Osteoblast (primary cell): ENCODE measurements at regions not wholly inside any gene's neighbourhood (a gene's known extent, or its start where the extent isn't known, plus 50 kb on each side); places are given as distances from the start of the nearest gene placed in this dataset.

ENCODE experiments used
- DNase-seq: peaks from one replicate; pipeline ENCODE4 v3.0.0; 2011; ENCODE audit warnings: low spot score, mixed read lengths; ENCODE audit not compliant: insufficient read length; ENCODE audit errors: missing footprints
- H2AFZ ChIP-seq: 2 replicates; pipeline ENCODE4 v1.6.0; 2011; ENCODE audit warnings: mild to moderate bottlenecking, low read length
- H3K27ac ChIP-seq: 2 replicates; pipeline ENCODE4 v1.5.1; 2011; ENCODE audit warnings: mild to moderate bottlenecking, low read depth, low read length, moderate library complexity
- H3K27me3 ChIP-seq: 2 replicates; pipeline ENCODE4 v1.6.0; 2012; ENCODE audit warnings: mild to moderate bottlenecking, control low read depth, inconsistent platforms, low read length, moderate library complexity; ENCODE audit not compliant: insufficient read depth
- H3K36me3 ChIP-seq: 2 replicates; pipeline ENCODE4 v1.5.1; 2011; ENCODE audit warnings: mild to moderate bottlenecking, low read length, control low read depth, moderate library complexity; ENCODE audit not compliant: insufficient read depth
- H3K4me1 ChIP-seq: 2 replicates; pipeline ENCODE4 v1.5.1; 2011; ENCODE audit warnings: mild to moderate bottlenecking, low read length, control low read depth, moderate library complexity; ENCODE audit not compliant: insufficient read depth
- H3K4me2 ChIP-seq: 2 replicates; pipeline ENCODE4 v1.6.0; 2011; ENCODE audit warnings: mild to moderate bottlenecking, low read length; ENCODE audit not compliant: insufficient read depth
- H3K4me3 ChIP-seq: fragments of 200-600 bp; sonication (generic); 3 replicates; pipeline ENCODE4 v1.5.1; 2012; ENCODE audit warnings: mild to moderate bottlenecking, low read length, inconsistent platforms; ENCODE audit not compliant: insufficient read depth
- H3K79me2 ChIP-seq: 2 replicates; pipeline ENCODE4 v1.6.0; 2012; ENCODE audit warnings: mild to moderate bottlenecking, low read length, control low read depth, inconsistent platforms; ENCODE audit not compliant: insufficient read depth
- H3K9me3 ChIP-seq: 2 replicates; pipeline ENCODE4 v1.5.1; 2011; ENCODE audit warnings: low read depth, low read length, control low read depth
- H4K20me1 ChIP-seq: 2 replicates; pipeline ENCODE4 v1.6.0; 2012; ENCODE audit warnings: mild to moderate bottlenecking, low read length, control low read depth; ENCODE audit not compliant: insufficient read depth
- CTCF ChIP-seq: IDR thresholded peaks from 2 replicates; pipeline ENCODE4 v1.5.1; 2011; ENCODE audit warnings: mild to moderate bottlenecking, low read depth, low read length, moderate library complexity; ENCODE audit errors: extremely low read depth

GRCh38 chr7:22667562-22668239 lies 59.3 kb upstream of the IL6 start:
- peaks cover 55% of the 10 kb centered on the region for H3K4me1 ChIP-seq
- H3K36me3 ChIP-seq: no peaks in the 10 kb centered on the region
- DNase-seq: peak; percentile 66
- H2AFZ ChIP-seq: no peak overlapping the region
- H3K27me3 ChIP-seq: no peaks in the 10 kb centered on the region
- H3K4me2 ChIP-seq: peak overlapping the region; percentile 25
- H3K79me2 ChIP-seq: no peaks in the 10 kb centered on the region
- TF ChIP-seq CTCF: no peak
- H3K9me3 ChIP-seq: no peaks in the 10 kb centered on the region
- no peak overlapping the region for H3K4me3 ChIP-seq
- peak overlapping the region; percentile 93 for H3K27ac ChIP-seq
- no peaks in the 10 kb centered on the region for H4K20me1 ChIP-seq

GRCh38 chr7:22667187-22667561 lies 59.8 kb upstream of the IL6 start:
- no peaks in the 10 kb centered on the region for H3K36me3 ChIP-seq
- H3K9me3 ChIP-seq: no peaks in the 10 kb centered on the region
- H3K4me1 ChIP-seq: peaks cover 60% of the 10 kb centered on the region
- DNase-seq: no peak
- no peak for TF ChIP-seq CTCF
- H3K27me3 ChIP-seq: no peaks in the 10 kb centered on the region
- H3K27ac ChIP-seq: peak overlapping the region; percentile 93
- H3K4me3 ChIP-seq: no peak overlapping the region
- no peak overlapping the region for H2AFZ ChIP-seq
- H3K4me2 ChIP-seq: peak overlapping the region; percentile 25
- H4K20me1 ChIP-seq: no peaks in the 10 kb centered on the region
- H3K79me2 ChIP-seq: no peaks in the 10 kb centered on the region

GRCh38 chr7:22666732-22667131 lies 60.3 kb upstream of the IL6 start:
- Histone ChIP-seq H3K27me3 (no peaks in the 10 kb centered on the region), H3K27ac (peak overlapping the region; percentile 93), H3K4me1 (peaks cover 60% of the 10 kb centered on the region), H3K36me3 (no peaks in the 10 kb centered on the region), H3K4me3 (no peak overlapping the region), H3K9me3 (no peaks in the 10 kb centered on the region), H2AFZ (no peak overlapping the region), H3K4me2 (peak overlapping the region; percentile 25), H4K20me1 (no peaks in the 10 kb centered on the region), H3K79me2 (no peaks in the 10 kb centered on the region)
- peak; percentile 92 for DNase-seq
- no peak for TF ChIP-seq CTCF

GRCh38 chr7:22665923-22666322 lies 61.1 kb upstream of the IL6 start:
- no peak for TF ChIP-seq CTCF
- H3K27ac ChIP-seq: peak overlapping the region; percentile 93
- no peaks in the 10 kb centered on the region for H3K36me3 ChIP-seq
- H4K20me1 ChIP-seq: no peaks in the 10 kb centered on the region
- peaks cover 53% of the 10 kb centered on the region for H3K4me1 ChIP-seq
- no peak overlapping the region for H3K4me3 ChIP-seq
- H3K9me3 ChIP-seq: no peaks in the 10 kb centered on the region
- H3K79me2 ChIP-seq: no peaks in the 10 kb centered on the region
- no peak overlapping the region for H2AFZ ChIP-seq
- H3K4me2 ChIP-seq: no peak overlapping the region
- H3K27me3 ChIP-seq: no peaks in the 10 kb centered on the region
- no peak for DNase-seq
